HG03442 (cell line): ENCODE measurements at regions not wholly inside any gene's neighbourhood (a gene's known extent, or its start where the extent isn't known, plus 50 kb on each side); places are given as distances from the start of the nearest gene placed in this dataset.
"Not testable (repeated sequence)": the region's sequence is repeated elsewhere in the genome, so short reads cannot be mapped to it uniquely, and the experiment has no call there.

Source experiments
- ATAC-seq: cut with Tn5 transposase; IDR thresholded peaks from one replicate; pipeline ENCODE4 v1.9.1; 2021; ENCODE audit warnings: mild to moderate bottlenecking, moderate library complexity; ENCODE audit not compliant: unreplicated experiment

- ATAC-seq, result no peak
Observed at GRCh38 chr1:57536749-57537423, 113.0 kb upstream of the DAB1 start.

- ATAC-seq, result no peak
Observed at GRCh38 chr1:57532299-57532698, 108.4 kb upstream of the DAB1 start.

GRCh38 chr1:57530911-57531260 lies 107.0 kb upstream of the DAB1 start:
- not testable (repeated sequence) for ATAC-seq

- ATAC-seq, result no peak
Observed at GRCh38 chr1:57530206-57530910, 106.5 kb upstream of the DAB1 start.

- ATAC-seq, result no peak
Observed at GRCh38 chr1:57522575-57522974, 98.7 kb upstream of the DAB1 start.

GRCh38 chr1:57520743-57521515 lies 97.1 kb upstream of the DAB1 start:
- ATAC-seq, result no peak

GRCh38 chr1:57518496-57518895 lies 94.6 kb upstream of the DAB1 start:
- ATAC-seq, result no peak

GRCh38 chr1:57517587-57518374 lies 93.9 kb upstream of the DAB1 start:
- no peak for ATAC-seq

- ATAC-seq, result no peak
Observed at GRCh38 chr1:57512386-57512785, 88.5 kb upstream of the DAB1 start.

- ATAC-seq, result no peak
Observed at GRCh38 chr1:57506941-57507340, 83.1 kb upstream of the DAB1 start.

GRCh38 chr1:57503337-57503736 lies 79.5 kb upstream of the DAB1 start:
- no peak for ATAC-seq

- no peak for ATAC-seq
Observed at GRCh38 chr1:57500136-57500830, 76.4 kb upstream of the DAB1 start.

GRCh38 chr1:57494530-57495079 lies 70.7 kb upstream of the DAB1 start:
- no peak for ATAC-seq

GRCh38 chr1:57492586-57493226 lies 68.8 kb upstream of the DAB1 start:
- no peak for ATAC-seq

- ATAC-seq, result no peak
Observed at GRCh38 chr1:57489358-57490036, 65.6 kb upstream of the DAB1 start.

GRCh38 chr1:57485643-57486042 lies 61.8 kb upstream of the DAB1 start:
- no peak for ATAC-seq

- ATAC-seq, result no peak
Observed at GRCh38 chr1:57483954-57484353, 60.1 kb upstream of the DAB1 start.

- no peak for ATAC-seq
Observed at GRCh38 chr1:57479471-57479870, 55.6 kb upstream of the DAB1 start.

GRCh38 chr1:57475366-57475765 lies 51.5 kb upstream of the DAB1 start:
- ATAC-seq, result no peak
